GM10266 (cell line): ENCODE measurements at regions not wholly inside any gene's neighbourhood (a gene's known extent, or its start where the extent isn't known, plus 50 kb on each side); places are given as distances from the start of the nearest gene placed in this dataset.

Experiments used
- DNase-seq: peaks from one replicate; pipeline ENCODE4 v3.0.0; 2012; ENCODE audit errors: extremely low spot score
- TF ChIP-seq, protein P1 (sequence below): IDR thresholded peaks from 2 replicates; pipeline ENCODE4 v1.5.1; 2012; ENCODE audit warnings: mild to moderate bottlenecking, low read depth; ENCODE audit not compliant: control insufficient read depth, insufficient read depth; ENCODE audit errors: missing control alignments

DNA sequence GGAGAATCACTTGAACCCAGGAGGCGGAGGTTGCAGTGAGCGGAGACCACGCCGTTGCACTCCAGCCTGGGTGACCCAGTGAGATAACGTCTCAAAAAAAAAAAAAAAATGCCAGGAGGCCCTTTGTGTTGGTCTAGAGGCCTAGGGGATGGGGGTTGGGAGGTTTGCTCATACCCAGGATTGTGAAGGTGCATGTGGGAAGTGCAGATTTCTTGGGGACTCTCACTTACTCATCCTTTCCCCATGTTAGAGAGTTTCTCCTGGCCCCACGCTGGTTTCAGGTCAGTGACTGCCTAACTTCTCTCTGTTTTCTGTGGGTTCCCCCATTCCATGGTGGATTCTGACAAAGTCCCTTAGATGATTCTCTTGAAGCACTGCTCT, 471.5 kb upstream of the CNTNAP2 start:
- TF ChIP-seq, protein P1, sequence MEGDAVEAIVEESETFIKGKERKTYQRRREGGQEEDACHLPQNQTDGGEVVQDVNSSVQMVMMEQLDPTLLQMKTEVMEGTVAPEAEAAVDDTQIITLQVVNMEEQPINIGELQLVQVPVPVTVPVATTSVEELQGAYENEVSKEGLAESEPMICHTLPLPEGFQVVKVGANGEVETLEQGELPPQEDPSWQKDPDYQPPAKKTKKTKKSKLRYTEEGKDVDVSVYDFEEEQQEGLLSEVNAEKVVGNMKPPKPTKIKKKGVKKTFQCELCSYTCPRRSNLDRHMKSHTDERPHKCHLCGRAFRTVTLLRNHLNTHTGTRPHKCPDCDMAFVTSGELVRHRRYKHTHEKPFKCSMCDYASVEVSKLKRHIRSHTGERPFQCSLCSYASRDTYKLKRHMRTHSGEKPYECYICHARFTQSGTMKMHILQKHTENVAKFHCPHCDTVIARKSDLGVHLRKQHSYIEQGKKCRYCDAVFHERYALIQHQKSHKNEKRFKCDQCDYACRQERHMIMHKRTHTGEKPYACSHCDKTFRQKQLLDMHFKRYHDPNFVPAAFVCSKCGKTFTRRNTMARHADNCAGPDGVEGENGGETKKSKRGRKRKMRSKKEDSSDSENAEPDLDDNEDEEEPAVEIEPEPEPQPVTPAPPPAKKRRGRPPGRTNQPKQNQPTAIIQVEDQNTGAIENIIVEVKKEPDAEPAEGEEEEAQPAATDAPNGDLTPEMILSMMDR, result no peak
- no peak for DNase-seq

DNA sequence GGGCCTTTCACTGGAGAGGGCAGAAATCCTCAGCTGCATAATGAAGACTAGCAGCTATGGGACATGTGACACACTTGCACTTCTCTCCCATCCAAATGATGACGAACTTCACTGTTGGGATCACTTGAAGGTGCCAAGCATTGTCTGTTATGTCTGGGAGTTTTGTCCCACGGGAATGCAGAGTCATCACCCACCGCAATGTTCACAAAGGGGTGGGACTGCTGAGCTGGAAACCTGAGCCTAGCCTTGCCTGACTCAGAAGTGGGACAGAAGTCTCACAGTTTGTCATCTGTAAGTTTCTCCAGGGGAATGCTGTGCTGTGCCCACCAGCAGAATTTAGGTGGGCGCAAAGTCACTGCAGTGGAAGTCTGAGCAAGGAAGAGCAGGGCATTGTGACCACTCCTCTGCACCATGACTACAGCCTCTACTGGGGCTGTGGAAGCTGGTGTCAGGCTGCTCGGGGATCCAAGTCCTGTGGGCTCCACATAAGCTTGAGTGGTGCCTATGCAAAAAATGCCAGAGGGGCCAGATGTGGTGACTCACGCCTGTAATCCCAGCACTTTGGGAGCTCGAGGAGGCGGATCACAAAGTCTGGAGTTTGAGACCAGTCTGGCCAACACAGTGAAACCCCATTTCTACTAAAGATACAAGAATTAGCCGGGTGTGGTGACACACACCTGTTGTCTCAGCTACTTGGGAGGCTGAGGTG, 472.0 kb upstream of the CNTNAP2 start:
- no peak for DNase-seq
- TF ChIP-seq, protein P1, result no peak

- DNase-seq, result no peak
These were observed 472.6 kb upstream of the CNTNAP2 start for GRCh38 chr7:145643981-145644380.

DNA sequence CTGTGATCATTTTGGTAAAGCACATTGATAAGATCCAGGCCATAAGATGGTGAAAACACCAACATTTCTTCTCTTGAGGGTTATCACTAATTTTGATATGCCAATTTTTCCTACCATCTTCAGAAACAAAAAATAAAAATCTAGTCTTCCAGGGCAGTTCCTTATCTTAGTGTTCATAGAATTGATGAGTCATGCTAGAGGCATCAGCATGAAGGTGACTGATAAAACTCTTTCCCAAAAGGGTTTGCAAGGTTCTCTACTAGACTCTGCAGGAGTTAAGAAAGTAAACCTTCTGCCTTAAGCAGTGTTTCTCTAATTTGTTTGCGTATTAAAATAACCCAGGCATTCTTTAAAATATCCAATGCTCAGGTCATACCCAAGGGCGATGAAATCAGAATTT, 483.1 kb upstream of the CNTNAP2 start:
- TF ChIP-seq, protein P1, result no peak
- DNase-seq, result no peak

More at GRCh38 chr7:145643981-145644380, 472.6 kb upstream of the CNTNAP2 start:
- TF ChIP-seq, protein P1, result no peak

GRCh38 chr7:145624618-145625017, 492.0 kb upstream of the CNTNAP2 start:
- no peak for DNase-seq
- TF ChIP-seq, protein P1, result no peak

DNA sequence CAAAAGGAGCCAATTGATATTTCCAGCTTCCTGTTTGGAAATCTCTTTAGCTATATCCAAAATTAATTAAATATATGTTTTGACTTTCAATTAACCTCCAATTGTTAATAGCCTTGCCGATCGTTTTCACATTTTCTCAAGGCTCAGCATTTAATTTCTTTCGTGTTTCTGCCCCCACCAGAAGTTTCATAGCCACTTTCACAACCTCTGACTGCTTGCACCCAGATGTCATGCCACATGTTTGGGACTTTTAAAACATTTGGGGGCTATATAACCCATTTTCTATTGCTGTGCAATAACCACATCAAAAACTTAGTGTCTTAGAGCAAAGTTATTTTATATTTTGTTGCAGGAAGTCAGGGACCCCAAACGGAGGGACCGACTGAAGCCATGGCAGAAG, 510.6 kb upstream of the CNTNAP2 start:
- no peak for DNase-seq
- TF ChIP-seq, protein P1, result no peak

- TF ChIP-seq, protein P1, result no peak
- no peak for DNase-seq
These were observed 517.2 kb upstream of the CNTNAP2 start for GRCh38 chr7:145599376-145599775.
